ENCODE measurements at regions not wholly inside any gene's neighbourhood (a gene's known extent, or its start where the extent isn't known, plus 50 kb on each side); places are given as distances from the start of the nearest gene placed in this dataset.

DNA sequence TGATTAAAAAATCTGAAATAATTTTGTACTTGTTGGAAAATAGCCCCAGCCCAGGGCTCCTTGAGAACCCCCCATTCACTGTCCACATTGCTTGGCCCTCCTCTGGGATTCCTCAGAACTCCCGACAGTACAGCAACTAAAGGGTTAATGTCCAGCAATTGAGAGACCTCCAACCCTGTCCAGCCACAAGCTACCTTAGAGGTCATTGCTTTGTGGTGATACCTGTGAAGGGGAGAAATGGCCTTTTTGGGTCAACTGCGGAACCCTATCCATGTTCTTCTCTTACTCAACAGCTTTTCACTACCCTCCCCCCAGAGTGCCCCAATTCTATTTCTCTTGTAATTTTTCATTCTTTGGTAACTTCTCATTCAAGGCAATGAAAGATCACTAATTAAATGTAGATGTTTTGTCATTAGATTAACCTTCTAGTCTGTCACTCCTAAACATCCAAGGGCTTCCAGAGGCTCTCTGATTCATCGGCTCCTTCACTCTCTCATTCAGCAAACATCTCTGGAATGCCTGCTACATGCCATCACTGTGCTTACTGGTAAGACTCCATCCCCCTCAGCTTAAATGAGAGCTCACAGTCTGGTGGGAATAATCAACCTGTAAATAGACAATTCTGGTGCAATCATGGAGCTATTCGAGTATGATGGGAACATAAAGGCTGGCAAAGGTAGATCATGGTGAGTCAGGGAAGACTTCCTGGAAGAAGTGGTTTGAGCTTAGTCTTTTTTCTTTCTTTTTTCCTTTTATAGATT, 241.4 kb upstream of the PGRMC2 start:
- peak; percentile 75 for DNase-seq (ENCODE audit: low spot score)

DNA sequence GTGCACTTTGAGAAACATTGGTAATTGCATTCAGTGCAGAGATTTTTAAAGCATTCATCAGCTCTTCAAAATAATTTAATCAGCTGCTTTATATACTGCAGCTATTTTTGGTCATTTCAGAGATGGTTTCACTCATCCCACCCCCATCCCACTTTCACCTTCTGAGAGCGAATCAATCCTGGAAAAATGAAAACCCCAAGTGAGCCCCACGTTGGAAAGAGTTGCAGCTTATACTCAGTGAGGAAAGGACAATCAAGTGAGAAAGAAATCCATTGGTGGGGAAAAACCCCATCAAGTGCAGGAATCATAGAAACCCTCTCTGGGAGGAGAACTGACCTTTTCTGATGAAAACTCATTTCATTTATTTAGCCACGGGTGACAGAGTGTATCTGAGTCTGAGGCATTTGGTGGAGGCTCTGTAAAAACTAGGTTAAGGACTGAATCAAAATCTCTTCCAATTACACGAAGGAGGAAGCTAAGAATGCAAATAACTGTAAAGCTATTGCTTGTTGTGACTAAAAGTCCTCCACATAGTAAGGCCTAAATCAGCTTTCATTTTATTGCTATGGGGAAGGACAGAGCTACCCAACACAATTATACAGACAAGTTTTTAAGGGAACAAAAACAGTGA, 240.4 kb upstream of the PGRMC2 start:
- DNase-seq (ENCODE audit: low spot score), result no peak

DNA sequence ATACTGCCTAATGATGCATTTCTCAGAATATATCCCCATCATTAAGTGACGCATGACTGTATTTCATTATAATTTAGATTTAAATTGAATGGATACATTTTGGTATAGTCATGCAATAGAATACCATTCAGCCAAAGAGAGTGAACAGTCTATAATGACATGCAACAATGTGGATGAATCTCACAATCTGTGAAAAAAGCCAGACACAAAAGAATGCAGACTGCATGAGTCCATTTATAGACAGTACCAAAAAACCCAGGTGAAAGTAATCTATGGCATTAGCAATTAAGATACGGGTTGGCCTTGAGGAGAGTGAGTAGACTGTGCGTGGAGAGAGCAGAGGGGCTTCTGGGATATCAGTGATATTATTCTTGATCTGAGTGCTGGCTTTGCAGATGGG, 239.7 kb upstream of the PGRMC2 start:
- no peak for DNase-seq (ENCODE audit: low spot score)

DNA sequence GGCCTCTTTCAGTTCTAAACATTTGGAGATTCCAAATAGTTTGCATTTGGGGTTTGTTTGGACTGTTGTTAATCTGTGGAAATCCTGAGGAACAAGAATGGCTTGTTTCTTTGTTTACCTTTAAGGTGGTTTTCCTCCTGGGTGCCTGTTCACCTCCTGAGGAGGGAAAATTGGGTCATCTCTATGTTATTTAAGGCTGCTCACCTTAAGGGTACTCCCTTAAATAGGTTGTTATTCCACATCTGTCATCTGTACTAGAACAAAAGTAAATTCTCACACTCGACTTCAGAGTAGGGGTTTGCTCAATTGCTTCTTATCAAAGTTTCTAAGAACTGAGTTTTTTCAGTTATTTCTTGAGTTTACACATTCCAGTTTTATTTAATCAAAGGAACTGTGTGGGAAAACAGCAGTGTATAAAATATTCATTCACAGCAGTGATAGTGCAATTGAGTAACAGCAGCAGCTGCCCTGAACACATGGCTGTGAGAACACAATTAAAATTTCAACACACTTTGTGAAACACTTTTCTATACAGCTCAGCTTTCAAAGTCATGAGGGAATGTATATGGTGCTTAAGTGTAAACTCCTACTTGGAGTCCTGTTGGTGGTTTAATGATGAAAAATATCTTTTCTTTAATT, 238.5 kb upstream of the PGRMC2 start:
- no peak for DNase-seq (ENCODE audit: low spot score)

DNA sequence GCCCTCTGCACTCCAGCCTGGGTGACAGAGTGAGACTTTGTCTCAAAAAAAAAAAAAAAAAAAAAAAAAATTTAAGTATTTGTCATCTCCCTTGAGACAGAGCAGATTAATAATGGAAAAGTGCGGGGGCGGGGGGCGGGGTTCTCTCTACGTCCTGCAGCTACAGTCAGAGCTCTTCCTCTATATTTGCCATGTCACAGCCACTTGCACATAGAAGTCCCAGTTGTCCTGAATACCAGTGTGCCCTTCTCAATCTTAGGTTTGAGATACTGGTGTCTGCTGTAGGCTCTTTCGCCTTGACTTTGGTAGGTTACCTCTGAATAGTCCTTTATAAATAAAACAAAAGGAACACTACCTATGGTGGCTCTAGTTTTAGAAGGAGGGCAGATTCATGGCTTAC, 237.8 kb upstream of the PGRMC2 start:
- DNase-seq (ENCODE audit: low spot score), result peak; percentile 26

DNA sequence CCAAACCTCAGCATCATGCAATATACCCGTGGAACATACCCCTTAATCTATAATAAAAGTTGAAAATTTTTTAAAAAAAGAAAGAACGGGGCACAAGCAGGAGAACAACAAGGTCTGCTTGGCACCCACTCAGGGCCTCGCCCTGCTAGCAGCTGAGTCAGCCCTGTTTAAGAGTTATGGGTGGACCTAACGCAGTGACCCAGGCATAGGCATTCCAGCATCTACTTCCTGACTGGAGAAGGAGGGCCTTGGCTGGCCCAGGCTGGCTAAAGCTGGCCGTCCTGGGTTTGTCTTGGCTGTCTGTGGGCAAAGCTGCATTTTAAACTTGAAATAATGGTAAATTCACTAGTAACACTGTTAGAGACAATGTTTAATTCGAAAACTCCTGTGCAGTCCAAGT, 236.7 kb upstream of the PGRMC2 start:
- DNase-seq (ENCODE audit: low spot score), result peak; percentile 29

DNA sequence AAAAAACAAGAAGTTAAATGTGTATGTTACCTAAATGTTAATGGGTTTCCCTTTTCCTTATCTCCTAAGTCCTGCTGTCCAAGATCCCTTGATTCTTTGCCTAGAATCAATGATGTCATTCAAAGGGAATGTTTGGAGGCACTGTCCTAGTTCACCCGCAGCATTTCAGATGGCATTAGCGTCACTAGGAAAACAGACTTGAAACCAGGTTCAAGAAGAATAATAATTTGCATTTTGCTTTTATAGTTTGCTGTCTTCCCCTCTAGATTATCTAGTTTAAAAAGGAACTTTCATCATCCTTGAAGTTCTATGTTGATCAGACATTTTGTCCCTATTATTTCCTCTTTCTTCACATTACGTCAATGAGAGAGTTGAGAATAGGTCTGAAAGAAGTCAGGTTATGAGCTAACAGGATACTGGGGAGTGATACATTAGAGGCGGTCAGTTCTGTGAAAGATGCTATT, 234.1 kb upstream of the PGRMC2 start:
- DNase-seq (ENCODE audit: low spot score), result peak; percentile 54

DNA sequence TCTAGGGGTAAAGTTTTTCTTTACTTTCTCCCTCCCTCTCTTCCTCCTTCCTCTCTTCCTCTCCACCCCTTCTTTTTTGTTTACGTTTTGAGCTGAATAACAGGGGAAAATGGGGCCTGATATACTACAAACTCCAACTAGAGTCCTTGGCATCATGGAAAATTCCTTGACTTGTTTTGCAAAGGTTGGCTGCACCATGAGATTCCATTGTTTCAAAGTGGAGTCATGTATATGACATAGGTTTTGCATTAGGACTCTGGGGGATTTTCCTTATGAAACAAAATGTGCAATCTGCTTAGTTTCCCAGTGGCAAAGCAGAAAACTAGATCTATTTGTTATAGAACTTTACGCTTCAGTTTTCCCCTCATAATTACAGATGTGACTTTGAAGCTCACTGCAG, 233.5 kb upstream of the PGRMC2 start:
- DNase-seq (ENCODE audit: low spot score), result no peak

DNA sequence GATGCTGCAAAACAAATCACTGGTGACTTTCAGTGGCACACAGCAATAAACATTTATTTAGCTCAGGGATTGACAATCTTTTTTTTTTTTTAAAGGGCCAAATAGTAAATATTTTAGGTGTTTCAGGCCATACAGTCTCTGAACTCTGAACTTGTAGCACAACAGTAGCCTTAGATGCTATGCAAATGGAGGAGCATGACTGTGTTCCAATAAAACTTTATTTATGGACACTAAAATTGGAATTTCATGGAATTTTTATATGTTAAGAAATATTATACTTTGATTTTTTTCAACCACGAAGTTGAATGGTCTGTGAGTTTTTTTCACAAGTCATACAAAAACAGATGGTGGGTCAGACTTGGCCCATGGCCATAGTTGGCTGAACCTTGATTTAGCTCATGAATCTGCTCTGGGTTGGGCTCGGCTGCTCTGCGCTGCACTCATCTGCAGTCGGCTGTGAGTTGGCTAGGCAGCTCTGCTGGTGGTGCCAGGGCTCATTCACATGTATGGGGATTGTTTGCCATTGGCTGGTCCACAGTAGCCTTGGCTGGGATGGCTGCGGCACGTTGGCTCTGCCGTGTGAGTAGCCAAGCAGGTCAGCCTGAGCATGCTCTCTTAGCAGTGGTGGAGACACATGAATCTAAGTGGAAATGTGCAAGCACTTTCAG, 231.7 kb upstream of the PGRMC2 start:
- no peak for DNase-seq (ENCODE audit: low spot score)

DNA sequence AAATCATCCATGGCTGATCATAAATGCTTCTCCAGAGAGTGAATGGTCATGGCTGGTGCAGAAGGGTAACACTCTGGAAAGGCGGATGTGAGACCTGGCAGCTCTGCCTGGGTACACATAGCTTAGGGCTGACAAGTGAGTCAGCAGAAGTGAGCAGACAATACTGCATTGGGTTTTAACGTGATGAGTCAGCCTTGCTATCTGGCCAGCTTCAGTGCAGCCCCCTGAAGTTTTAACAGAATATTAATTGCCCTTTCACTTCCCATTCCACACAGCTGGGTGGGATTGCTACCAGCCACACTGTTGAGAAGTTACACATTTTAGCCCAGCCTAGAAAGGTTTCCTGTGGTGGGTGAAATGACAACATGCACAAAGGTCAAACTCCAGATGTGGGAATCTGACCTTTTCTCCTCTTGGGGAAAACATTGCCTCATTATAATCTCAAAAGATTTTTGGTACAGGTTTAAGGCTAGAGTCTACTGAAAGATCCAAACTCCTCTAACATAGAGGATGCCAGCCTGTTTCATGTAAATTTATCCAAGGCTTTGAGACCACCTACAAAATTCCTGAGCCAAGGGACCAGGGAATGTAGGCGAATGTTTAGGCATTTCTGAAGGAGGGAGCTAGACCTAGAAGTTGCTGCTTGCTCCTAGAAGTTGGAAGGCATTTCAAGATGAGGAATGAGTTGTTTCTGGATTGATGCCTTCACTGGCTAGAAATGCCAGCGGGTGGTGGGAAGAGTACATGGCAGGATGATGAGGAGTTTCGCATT, 230.3 kb upstream of the PGRMC2 start:
- peak; percentile 79 for DNase-seq (ENCODE audit: low spot score)

DNA sequence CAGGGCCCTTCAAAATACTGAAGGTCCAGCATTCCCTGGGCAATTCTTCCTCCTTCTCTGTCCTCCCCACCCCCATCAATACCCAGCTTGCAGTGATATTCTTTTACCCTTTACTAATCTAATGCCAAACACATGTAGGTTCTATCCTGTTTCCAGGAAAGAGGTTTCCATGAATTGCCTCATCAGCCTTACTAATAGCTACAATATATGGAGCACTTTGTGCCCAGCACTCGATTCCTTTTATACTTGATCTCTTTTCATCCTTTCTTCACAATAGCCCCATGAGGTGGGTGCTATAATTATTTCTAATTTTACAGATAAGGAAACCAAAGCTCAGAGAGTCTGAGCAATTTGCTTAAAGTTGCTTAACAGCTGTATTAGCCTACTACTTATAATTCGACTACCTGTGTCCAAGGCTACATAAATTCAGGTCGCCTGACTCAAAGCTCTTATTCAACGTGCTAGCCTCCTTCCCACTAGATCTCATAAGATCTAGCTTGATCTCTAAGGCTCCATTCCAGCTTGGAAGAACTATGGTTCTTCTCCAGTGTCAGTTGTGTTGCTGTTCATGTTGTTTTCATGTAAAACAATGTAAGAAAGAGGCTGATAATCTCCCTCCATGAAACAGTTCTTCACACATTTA, 229.6 kb upstream of the PGRMC2 start:
- DNase-seq (ENCODE audit: low spot score), result no peak

DNA sequence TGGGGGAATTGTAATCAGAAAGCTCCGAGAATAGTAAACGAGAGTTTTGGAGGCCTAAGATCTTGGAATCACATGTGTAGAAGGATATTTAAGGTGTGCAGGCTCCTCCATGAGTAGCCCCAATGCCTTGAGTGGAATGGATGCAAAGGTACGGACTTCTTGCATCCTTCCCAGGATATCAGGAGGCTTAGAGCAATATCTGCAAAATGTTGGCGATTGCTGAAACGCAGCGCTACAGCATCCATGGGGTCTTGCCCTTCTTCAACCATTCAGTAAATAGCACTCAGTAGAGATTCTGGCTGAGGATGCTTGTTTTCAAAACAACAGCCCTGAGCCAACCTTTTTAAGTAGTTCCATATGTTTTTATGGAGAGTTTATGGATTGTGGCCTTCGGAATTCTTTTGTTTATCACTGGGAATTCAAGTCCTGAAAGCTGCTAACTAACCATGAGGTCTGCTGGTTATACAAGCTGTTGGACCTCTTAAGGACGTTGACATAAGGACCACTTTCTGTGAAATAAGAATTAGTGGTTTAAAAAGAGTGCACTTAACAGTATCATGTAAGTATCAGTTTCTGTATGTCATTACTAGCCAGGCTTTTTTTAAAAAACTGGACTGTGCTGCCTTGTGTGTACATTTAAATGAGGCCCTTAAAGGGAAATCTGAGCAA, 228.8 kb upstream of the PGRMC2 start:
- DNase-seq (ENCODE audit: low spot score), result no peak

DNA sequence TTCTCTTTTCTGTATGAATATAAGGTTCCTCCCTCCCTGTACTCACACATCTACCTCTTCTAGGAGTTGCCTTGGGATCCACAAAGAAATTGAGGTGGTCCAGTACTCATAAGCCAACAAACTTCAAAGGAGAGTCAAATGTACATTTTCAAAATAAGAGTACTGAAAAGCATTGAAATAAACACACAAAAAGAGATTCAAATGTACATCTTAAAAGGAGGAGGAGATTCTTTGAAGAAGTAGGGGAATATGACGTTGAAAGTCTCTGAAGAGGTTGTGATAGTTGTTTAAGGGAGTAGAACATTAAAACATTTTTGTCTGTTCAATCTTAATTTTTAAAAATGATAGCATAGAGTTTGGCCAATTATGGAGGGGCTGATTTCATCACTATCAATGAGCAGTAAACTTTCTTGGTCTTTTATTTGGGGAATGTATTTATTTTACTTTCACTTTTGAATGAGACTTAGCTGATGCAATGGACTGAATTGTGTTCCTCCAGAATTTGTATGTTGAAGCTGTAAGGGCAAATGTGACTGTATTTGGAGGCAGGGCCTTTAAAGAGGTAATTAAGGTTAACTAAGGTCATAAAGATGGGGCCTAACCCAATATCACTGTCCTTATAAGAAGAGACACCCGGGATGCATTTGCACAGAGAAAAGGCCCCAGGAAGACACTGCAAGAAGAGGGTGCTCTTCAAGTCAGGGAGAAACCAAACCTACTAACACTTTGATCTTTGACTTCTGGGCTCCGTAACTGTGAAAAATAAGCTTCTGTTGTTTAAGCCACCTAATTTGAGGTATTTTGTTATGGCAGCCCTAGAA, 226.3 kb upstream of the PGRMC2 start:
- no peak for DNase-seq (ENCODE audit: low spot score)

DNA sequence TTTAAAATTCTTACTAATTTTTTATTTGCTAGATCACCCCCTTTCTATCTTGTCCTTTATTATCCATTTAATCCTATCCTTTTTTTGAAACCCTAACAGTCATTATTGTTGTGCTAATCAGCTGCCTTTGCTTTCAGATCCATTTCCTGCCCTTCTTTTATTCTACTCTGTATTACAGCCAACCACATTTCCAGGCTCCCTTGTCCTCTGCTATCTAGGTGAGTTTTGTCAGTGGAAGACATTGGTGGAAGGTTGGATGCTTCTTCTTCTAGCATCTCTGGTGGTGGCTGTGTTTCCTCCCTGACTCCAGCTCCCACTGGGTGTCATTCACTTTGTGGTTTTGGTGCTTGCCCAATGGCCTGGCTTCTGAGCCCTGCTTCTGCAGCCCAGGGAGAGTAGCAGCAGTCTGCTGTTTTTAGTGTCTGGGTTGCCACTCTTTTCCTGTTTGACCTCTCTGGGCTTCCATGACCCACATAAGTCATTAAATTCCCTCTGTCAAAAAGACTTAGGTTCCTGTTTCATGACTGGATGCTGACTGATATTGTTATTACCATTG, 225.2 kb upstream of the PGRMC2 start:
- no peak for DNase-seq (ENCODE audit: low spot score)

DNA sequence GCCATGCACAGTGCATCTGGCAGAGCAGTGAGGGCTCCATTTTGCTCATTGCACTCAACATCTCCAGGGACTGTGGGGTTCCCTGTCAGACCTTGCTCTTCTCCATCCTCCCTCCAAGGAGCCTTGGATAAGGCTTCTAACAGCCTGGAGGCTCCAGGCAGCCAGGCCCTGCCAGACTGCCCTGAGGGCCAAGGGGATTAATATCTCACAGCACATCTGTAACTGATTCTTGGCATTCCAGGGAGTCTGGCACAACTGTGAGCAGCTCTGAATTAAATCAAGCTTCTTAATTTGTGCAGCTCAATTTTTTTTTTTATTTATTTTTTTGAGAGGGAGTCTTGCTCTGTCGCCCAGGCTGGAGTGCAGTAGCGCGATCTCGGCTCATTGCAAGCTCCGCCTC, 224.5 kb upstream of the PGRMC2 start:
- no peak for DNase-seq (ENCODE audit: low spot score)

DNA sequence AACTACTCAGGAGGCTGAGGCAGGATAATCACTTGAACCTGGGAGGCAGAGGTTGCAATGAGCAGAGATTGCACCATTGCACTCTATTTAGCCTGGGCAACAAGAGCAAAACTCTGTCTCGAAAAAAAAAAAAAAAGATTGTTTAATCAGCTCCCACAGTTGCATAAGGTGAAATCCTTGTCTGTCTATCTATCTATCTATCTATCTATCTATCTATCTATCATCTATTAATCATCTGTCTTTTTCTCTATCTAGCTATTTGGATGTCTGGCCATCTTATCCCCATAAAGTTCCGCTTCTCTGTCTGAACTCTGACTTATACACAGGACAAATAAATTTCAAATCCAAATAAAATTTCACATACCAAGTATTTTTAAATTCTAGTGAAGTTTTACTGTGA, 223.2 kb upstream of the PGRMC2 start:
- no peak for DNase-seq (ENCODE audit: low spot score)

DNA sequence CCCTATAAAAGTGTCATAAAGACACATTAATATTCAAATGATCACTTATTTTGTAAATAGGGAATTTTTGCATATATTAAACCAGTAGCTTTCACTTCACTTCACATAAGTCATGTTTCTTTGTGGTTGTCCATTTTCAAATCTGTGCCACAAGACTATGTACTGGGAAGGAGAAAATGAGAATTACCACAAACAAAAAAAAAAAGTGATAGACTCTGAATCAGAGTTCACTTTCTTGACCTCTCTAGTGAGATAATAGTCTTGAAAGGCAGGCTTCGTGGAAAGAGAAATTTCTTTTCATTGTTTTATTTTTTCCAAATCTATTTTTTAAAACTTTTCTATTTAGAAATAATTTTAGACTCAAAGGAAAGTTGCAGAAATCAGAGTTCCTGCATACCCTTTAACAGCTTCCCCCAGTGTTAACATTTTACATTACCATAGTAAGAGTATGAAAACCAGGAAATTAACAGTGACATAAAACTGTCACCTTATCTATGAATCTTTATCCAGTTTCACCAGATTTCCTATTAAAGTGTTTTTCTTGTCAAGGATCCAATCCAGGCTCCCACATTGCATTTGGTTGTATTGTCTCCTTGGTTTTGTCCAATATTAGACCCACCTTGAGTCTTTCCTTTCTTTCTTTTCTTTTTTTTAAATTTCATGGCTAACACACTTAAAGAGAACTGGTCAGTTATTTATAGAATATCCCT, 215.4 kb upstream of the PGRMC2 start:
- DNase-seq (ENCODE audit: low spot score), result no peak

DNA sequence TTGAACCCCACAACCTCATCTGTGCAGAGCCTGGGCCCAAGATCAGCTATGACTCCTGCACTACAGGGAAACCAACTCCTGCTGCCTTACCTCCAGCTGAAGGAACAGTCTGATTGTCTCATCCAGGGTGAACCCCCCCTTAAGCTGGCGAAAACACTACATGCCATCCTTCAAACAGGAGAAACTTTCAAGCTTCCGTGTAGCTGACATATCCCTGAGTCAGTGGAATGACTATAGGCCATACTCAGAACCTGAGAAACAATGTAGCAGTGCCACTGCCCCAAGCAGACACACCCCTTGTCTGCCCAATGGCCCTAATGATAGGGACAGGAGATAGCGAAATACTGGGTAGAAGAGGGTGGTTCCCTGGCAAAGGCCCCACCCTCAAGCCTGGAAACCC, 213.6 kb upstream of the PGRMC2 start:
- DNase-seq (ENCODE audit: low spot score), result no peak

DNA sequence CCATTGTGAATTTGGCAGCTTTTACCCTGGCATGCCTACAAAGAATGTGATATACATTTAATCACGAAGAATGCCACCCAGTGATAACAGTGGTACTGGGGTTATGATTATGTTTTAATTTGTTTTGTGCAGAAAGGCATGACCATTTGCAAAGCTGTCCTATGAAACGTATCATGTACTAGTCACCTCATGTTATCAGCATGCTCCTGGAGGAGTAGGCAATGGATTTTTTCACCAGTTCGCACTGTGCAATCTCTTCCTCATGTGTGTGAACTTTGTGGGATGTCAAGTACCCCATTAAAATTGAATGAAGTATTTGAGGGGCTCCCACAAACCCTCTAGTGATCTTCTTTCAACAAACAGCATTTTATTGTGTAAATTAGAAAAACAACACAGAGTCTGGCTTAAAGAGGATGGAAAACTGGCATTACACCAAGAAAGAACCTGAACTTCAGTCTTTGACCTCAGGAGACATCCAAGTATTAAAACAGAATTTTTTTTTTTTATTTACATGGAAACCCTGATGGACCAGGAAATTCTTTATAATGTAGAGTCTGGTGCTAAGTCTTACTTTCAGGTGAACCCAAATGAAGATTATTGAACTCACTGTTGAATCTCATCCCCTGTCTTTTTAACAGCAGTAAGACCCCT, 200.6 kb upstream of the PGRMC2 start:
- no peak for DNase-seq (ENCODE audit: low spot score)
